ENCODE measurements at regions not wholly inside any gene's neighbourhood (a gene's known extent, or its start where the extent isn't known, plus 50 kb on each side); places are given as distances from the start of the nearest gene placed in this dataset.

- Mint-ChIP-seq H3K27me3 (ENCODE audit: low read depth) (peaks cover 19% of the 10 kb centered on the region), H3K4me3 (no peak overlapping the region), H3K9me3 (no peaks in the 10 kb centered on the region), H3K27ac (ENCODE audit: unreplicated experiment) (no peak overlapping the region), H3K36me3 (ENCODE audit: low read depth) (no peaks in the 10 kb centered on the region), H3K4me1 (peaks cover 14% of the 10 kb centered on the region)
- TF ChIP-seq CTCF (conservative IDR thresholded peaks at IDR 0.05): no peak
- no peak for DNase-seq (ENCODE audit: low read depth, low spot score)
These were observed 109.3 kb downstream of the FAM53A start for GRCh38 chr4:1574601-1575417.

- no peak for DNase-seq (ENCODE audit: low read depth, low spot score)
- no peak for TF ChIP-seq CTCF (conservative IDR thresholded peaks at IDR 0.05)
- Mint-ChIP-seq H3K9me3 (no peaks in the 10 kb centered on the region), H3K4me3 (no peak overlapping the region), H3K27ac (ENCODE audit: unreplicated experiment) (peak overlapping the region; percentile 57), H3K4me1 (peaks cover 14% of the 10 kb centered on the region), H3K27me3 (ENCODE audit: low read depth) (peaks cover 17% of the 10 kb centered on the region), H3K36me3 (ENCODE audit: low read depth) (no peaks in the 10 kb centered on the region)
These were observed 110.2 kb downstream of the FAM53A start for GRCh38 chr4:1573830-1574459.

GRCh38 chr4:1572964-1573720, 111.0 kb downstream of the FAM53A start:
- no peak overlapping the region for H3K4me3 Mint-ChIP-seq
- no peak for DNase-seq (ENCODE audit: low read depth, low spot score)
- no peak for TF ChIP-seq CTCF (conservative IDR thresholded peaks at IDR 0.05)
- no peaks in the 10 kb centered on the region for H3K9me3 Mint-ChIP-seq
- no peak overlapping the region for H3K27ac Mint-ChIP-seq (ENCODE audit: unreplicated experiment)
- peaks cover 15% of the 10 kb centered on the region for H3K27me3 Mint-ChIP-seq (ENCODE audit: low read depth)
- H3K36me3 Mint-ChIP-seq (ENCODE audit: low read depth): no peaks in the 10 kb centered on the region
- H3K4me1 Mint-ChIP-seq: peaks cover 14% of the 10 kb centered on the region

GRCh38 chr4:1572521-1572920, 111.6 kb downstream of the FAM53A start:
- peaks cover 15% of the 10 kb centered on the region for H3K27me3 Mint-ChIP-seq (ENCODE audit: low read depth)
- no peaks in the 10 kb centered on the region for H3K9me3 Mint-ChIP-seq
- no peak overlapping the region for H3K4me3 Mint-ChIP-seq
- no peak for TF ChIP-seq CTCF (conservative IDR thresholded peaks at IDR 0.05)
- H3K27ac Mint-ChIP-seq (ENCODE audit: unreplicated experiment): no peak overlapping the region
- no peak for DNase-seq (ENCODE audit: low read depth, low spot score)
- no peaks in the 10 kb centered on the region for H3K36me3 Mint-ChIP-seq (ENCODE audit: low read depth)
- peaks cover 14% of the 10 kb centered on the region for H3K4me1 Mint-ChIP-seq

GRCh38 chr4:1572010-1572385, 112.1 kb downstream of the FAM53A start:
- DNase-seq (ENCODE audit: low read depth, low spot score): no peak
- peaks cover 14% of the 10 kb centered on the region for H3K4me1 Mint-ChIP-seq
- TF ChIP-seq CTCF (conservative IDR thresholded peaks at IDR 0.05): no peak
- H3K27me3 Mint-ChIP-seq (ENCODE audit: low read depth): peaks cover 15% of the 10 kb centered on the region
- H3K27ac Mint-ChIP-seq (ENCODE audit: unreplicated experiment): no peak overlapping the region
- H3K4me3 Mint-ChIP-seq: no peak overlapping the region
- no peaks in the 10 kb centered on the region for H3K9me3 Mint-ChIP-seq
- H3K36me3 Mint-ChIP-seq (ENCODE audit: low read depth): no peaks in the 10 kb centered on the region

All from neural crest cell (in vitro differentiated cells).